Uterus (tissue), 2 donors: ENCODE measurements at regions not wholly inside any gene's neighbourhood (a gene's known extent, or its start where the extent isn't known, plus 50 kb on each side); places are given as distances from the start of the nearest gene placed in this dataset.

Experiments used
- CTCF ChIP-seq, 4 experiments: fragments of 200-600 bp in 2 of 4; fragments of 450-650 bp in 2 of 4; sonication (generic) in 2 of 4; IDR thresholded peaks; one replicate each; pipeline ENCODE4 v1.5.1; 2016 to 2019; ENCODE audit warnings: antibody characterized with exemption in 4 of 4, mild to moderate bottlenecking in 2 of 4, moderate library complexity in 1 of 4
- POLR2A ChIP-seq, 2 donors: fragments of 450-650 bp; IDR thresholded peaks; one replicate each; pipeline ENCODE4 v1.6.1; 2016; ENCODE audit warnings: antibody characterized with exemption in 2 of 2, mild to moderate bottlenecking in 1 of 2, moderate library complexity in 1 of 2

- TF ChIP-seq POLR2A (IDR thresholded peaks at IDR 0.05) (no peak), CTCF (IDR thresholded peaks at IDR 0.05) (no peak)
Measured at GRCh38 chr22:23481369-23481768, 98.7 kb downstream of the IGLL1 start.
